ENCODE measurements at regions not wholly inside any gene's neighbourhood (a gene's known extent, or its start where the extent isn't known, plus 50 kb on each side); places are given as distances from the start of the nearest gene placed in this dataset.

- TF ChIP-seq, protein P1, sequence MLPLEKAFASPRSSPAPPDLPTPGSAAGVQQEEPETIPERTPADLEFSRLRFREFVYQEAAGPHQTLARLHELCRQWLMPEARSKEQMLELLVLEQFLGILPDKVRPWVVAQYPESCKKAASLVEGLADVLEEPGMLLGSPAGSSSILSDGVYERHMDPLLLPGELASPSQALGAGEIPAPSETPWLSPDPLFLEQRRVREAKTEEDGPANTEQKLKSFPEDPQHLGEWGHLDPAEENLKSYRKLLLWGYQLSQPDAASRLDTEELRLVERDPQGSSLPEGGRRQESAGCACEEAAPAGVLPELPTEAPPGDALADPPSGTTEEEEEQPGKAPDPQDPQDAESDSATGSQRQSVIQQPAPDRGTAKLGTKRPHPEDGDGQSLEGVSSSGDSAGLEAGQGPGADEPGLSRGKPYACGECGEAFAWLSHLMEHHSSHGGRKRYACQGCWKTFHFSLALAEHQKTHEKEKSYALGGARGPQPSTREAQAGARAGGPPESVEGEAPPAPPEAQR (CRISPR knock-in tag; IDR thresholded peaks at IDR 0.05) = no peak
- TF ChIP-seq PRRX2 (CRISPR knock-in tag; IDR thresholded peaks at IDR 0.05) (no peak), ZNF219 (CRISPR knock-in tag; IDR thresholded peaks at IDR 0.05; ENCODE audit: borderline replicate concordance) (no peak), KAT7 (CRISPR knock-in tag; IDR thresholded peaks at IDR 0.05; ENCODE audit: borderline replicate concordance) (no peak), E2F4 (CRISPR knock-in tag; IDR thresholded peaks at IDR 0.05; ENCODE audit: borderline replicate concordance, low read depth) (no peak), CBFB (CRISPR knock-in tag; IDR thresholded peaks at IDR 0.05; ENCODE audit: low read depth) (no peak), E2F1 (CRISPR knock-in tag; IDR thresholded peaks at IDR 0.05) (no peak)
- TF ChIP-seq, protein P2, sequence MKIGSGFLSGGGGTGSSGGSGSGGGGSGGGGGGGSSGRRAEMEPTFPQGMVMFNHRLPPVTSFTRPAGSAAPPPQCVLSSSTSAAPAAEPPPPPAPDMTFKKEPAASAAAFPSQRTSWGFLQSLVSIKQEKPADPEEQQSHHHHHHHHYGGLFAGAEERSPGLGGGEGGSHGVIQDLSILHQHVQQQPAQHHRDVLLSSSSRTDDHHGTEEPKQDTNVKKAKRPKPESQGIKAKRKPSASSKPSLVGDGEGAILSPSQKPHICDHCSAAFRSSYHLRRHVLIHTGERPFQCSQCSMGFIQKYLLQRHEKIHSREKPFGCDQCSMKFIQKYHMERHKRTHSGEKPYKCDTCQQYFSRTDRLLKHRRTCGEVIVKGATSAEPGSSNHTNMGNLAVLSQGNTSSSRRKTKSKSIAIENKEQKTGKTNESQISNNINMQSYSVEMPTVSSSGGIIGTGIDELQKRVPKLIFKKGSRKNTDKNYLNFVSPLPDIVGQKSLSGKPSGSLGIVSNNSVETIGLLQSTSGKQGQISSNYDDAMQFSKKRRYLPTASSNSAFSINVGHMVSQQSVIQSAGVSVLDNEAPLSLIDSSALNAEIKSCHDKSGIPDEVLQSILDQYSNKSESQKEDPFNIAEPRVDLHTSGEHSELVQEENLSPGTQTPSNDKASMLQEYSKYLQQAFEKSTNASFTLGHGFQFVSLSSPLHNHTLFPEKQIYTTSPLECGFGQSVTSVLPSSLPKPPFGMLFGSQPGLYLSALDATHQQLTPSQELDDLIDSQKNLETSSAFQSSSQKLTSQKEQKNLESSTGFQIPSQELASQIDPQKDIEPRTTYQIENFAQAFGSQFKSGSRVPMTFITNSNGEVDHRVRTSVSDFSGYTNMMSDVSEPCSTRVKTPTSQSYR (CRISPR knock-in tag; IDR thresholded peaks at IDR 0.05) = no peak
Measured at GRCh38 chr18:65287652-65288051, 463.2 kb upstream of the CDH7 start (continued).

- H3K9me3 Mint-ChIP-seq = peaks cover 17% of the 10 kb centered on the region
- CTCF ChIA-PET = no interaction called here
- H3K27ac Mint-ChIP-seq = no peak overlapping the region
- H3K4me1 Mint-ChIP-seq = peaks cover 26% of the 10 kb centered on the region
- peaks cover 12% of the 10 kb centered on the region for H3K36me3 Mint-ChIP-seq
- DNase-seq (ENCODE audit: low spot score) (no peak), ATAC-seq (no peak)
- no peaks in the 10 kb centered on the region for H3K27me3 Mint-ChIP-seq (ENCODE audit: low read depth)
- POLR2A ChIA-PET = no interaction called here
- TF ChIP-seq ZNF317 (CRISPR knock-in tag; IDR thresholded peaks at IDR 0.05; ENCODE audit: borderline replicate concordance, low read depth) (no peak), HMGA2 (CRISPR knock-in tag; IDR thresholded peaks at IDR 0.05) (no peak), ATF6 (CRISPR knock-in tag; IDR thresholded peaks at IDR 0.05) (no peak), ZBTB21 (CRISPR knock-in tag; IDR thresholded peaks at IDR 0.05; ENCODE audit: borderline replicate concordance) (no peak), ATF1 (CRISPR knock-in tag; IDR thresholded peaks at IDR 0.05) (no peak), SOX15 (CRISPR knock-in tag; IDR thresholded peaks at IDR 0.05) (no peak)
- TF ChIP-seq, protein P2 (CRISPR knock-in tag; IDR thresholded peaks at IDR 0.05) = no peak
- H3K4me3 Mint-ChIP-seq = no peak overlapping the region
Measured at GRCh38 chr18:65282096-65282495, 468.7 kb upstream of the CDH7 start.
